Amygdala (tissue), 56 donors: ENCODE measurements at regions not wholly inside any gene's neighbourhood (a gene's known extent, or its start where the extent isn't known, plus 50 kb on each side); places are given as distances from the start of the nearest gene placed in this dataset.
"Not testable (repeated sequence)": the region's sequence is repeated elsewhere in the genome, so short reads cannot be mapped to it uniquely, and the experiment has no call there.

Experiments used
- DNase-seq, 56 donors: peaks; one replicate each; lab custom pipeline; 2025; lab: John Stamatoyannopoulos, UW

- DNase-seq, result no peak
Observed at GRCh38 chr2:210859314-210859713, 302.9 kb downstream of the CPS1 start.

DNA sequence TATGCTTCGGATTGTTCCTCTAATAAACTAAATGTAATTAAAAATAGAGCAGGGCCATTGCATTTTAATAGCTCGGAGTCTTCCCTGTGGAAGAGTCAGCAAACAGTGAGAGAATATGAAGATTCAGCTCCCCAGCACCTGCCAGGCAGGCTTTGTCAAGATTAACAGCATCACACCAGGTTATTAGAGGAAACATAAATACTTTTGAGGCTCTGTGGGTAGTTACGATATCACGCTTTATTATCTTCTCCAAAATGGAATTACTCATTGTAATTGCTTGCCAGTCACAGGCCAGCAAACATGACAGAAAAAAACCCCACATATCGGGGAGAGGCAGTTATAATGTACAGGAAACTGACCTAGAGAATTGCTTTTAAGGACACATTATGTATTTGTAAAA, 303.9 kb downstream of the CPS1 start:
- DNase-seq, result no peak

DNA sequence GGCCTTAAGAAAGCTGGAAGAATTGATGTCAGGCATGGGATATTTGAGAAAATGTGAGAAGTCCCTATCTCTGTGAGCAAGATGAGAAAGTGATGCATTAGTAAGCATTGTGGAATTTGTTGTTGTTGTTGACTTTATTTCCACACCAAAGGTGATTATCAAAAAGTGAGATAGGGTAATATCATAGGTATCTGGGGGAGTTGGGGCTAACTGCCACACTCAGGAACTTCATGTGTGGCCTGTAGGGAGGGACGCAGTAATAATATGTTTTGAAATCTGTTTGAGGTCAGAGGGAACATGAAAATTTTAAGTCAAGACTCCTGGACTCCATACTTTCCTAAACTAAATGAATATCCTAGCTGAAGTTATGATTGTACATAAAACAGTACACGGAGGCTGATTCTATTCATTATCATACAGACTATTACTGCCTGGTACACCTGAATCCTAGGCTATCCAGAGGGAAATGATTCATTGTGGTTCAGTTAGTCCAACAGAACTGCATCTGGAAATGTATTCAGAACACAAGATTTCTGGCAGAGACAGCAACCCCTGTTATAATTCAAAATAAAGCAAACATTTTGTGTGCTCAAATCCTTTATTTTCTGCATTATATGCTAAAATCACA, 304.8 kb downstream of the CPS1 start:
- DNase-seq, result no peak

GRCh38 chr2:210862283-210863065, 306.1 kb downstream of the CPS1 start:
- no peak for DNase-seq

- DNase-seq, result no peak
Observed at GRCh38 chr2:210863283-210863682, 306.9 kb downstream of the CPS1 start.

- DNase-seq, result not testable (repeated sequence)
Observed at GRCh38 chr2:210871566-210871965, 315.2 kb downstream of the CPS1 start.

GRCh38 chr2:210873631-210874030, 317.2 kb downstream of the CPS1 start:
- DNase-seq, result no peak

- DNase-seq, result no peak
Observed at GRCh38 chr2:210884227-210884626, 327.8 kb downstream of the CPS1 start.

- no peak for DNase-seq
Observed at GRCh38 chr2:210888035-210888434, 331.6 kb downstream of the CPS1 start.

DNA sequence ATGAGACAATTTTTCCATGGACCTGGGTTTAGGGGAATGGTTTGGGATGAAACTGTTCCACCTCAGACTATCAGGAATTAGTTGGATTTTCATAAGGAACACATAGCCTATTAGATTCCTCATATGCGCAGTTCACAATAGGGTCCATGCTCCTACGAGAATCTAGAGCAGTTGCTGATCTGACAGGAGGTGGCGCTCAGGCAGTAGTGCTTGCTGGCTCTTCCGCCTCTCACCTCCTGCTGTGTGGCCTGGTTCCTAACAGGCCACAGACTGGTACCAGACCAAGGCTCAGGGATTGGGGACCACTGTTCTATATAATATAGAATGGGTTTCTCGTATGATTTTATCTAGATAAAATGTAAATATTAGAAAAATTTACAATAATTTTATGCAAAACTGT, 338.7 kb downstream of the CPS1 start:
- no peak for DNase-seq

DNA sequence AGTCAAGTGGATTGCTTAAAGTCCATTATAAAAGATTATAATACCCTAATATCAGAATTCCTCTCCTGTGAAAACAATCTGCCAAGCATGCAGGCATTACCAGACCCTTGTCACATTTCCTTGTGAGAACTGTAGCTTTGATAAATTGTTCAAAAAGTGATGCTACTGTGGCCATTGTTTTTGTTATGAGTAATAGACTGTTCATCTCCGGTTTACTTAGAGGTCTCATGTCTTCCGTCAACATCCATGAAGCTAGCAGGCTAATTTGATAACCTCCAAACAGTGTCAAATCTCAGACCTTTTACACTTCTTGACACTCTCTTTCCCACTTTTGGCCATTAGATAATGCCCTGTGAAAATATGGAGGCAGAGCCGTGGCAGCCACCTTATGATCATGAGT, 342.7 kb downstream of the CPS1 start:
- DNase-seq, result no peak

DNA sequence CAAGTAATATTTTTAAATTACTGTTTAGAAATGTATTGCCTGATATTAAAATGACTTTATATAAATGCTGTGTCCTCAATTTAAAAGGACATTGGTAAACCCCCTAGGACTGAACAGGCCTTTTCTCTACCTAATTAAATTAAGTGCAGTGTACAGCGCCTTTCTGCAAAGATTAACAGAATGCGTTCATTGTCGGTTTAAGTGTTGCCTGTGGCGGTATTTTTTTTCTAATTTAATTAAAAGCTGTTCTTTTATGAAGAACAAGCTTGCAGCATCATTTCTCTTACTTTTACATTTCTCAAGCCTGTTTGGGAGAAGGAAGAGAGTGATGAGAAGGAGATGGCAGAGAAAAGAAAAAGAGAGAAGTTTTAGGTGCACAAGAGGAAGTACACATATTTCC, 344.9 kb downstream of the CPS1 start:
- DNase-seq, result no peak

GRCh38 chr2:210912779-210913178, 356.4 kb downstream of the CPS1 start:
- no peak for DNase-seq

DNA sequence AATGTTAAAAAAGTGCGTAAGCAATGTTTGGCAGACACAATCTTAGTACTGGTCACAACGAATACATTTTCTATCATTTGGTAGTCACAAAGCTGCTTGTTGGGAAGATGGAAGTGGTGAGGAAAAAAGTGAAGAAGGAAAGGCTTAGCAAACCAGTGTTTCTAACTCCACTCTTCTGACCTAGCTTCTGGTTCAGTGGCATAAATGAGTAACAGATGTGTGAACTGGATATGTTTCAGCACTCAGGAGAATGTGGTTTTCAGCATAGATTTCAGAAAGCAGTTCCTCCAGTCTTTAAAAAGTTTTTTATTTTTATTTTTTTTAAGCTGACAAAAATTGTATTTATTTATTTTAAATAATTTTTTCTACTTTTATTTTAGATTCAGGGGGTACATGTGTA, 357.1 kb downstream of the CPS1 start:
- no peak for DNase-seq

DNA sequence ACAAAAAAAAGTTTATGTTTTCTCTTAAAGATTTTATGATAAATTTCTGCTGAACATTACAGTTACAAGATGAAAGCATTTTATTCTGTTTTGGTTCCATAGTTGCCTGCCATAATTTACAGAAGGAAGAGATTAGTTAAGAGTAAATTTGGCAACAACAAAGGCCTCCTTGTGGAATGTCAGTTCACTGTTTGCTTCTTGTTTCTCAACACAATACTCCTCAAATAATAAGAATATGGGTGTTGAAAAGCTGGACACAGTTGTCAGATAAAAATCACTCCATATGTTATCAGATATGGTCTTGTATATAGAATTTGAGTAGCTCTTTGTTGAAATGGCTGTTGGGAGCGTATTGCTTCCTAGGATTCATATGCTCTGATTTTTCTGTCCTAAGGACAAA, 359.5 kb downstream of the CPS1 start:
- DNase-seq, result no peak

DNA sequence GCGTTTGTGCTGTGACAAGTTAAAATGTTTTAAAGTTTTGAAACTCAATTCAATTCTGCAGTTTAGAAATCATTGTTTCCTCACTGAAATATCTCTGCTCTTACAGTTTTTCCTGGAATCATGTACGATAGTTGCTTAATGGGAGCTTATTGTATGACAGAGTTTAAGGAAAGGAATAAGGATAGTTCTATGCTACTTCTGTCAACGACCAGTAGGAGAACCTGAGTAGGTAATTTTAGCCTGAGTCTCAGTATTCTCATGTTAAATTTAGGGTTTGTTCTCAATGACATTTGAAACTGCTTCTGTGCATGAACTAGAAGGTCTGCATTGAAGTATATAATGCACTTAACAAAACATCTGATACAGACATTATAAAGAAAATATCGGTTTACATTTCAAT, 361.1 kb downstream of the CPS1 start:
- no peak for DNase-seq

DNA sequence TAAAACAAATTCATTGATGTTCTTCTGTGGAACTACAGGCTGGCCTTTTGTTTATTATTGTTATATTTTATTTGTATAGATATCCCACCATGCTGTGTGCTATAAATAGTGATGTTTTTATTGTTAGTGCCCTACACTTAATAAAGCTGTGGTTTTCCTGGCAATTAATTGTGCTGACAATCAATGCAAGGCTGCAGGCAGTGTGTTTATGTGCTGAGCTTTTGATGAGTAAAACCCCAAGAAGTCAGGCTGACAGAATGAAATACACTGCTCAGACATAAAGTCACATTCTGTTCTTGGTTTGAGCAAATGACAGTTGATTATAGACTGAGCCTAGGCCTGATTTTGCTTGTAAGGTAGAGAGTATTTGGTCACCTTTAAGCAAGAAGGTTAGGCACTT, 362.7 kb downstream of the CPS1 start:
- no peak for DNase-seq

GRCh38 chr2:210922419-210922818, 366.0 kb downstream of the CPS1 start:
- no peak for DNase-seq

DNA sequence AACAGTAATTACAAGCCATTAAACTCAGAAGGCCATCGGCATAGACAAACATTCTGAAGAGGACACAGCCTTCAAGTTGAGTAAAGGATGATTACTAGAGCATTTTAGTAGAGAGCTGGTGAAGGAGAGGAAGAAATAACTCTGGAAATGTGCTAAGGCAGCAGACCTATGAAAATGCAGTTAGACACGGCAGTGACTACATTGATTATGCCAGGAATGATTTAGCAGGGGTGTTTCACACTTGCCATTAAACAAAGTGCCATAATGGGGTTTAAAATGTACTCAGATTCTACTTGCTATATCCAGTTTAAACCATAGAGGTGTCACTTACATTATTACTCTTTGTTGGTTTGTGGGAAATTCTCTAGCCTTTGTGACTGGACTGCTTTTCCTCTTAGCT, 372.3 kb downstream of the CPS1 start:
- DNase-seq, result no peak

DNA sequence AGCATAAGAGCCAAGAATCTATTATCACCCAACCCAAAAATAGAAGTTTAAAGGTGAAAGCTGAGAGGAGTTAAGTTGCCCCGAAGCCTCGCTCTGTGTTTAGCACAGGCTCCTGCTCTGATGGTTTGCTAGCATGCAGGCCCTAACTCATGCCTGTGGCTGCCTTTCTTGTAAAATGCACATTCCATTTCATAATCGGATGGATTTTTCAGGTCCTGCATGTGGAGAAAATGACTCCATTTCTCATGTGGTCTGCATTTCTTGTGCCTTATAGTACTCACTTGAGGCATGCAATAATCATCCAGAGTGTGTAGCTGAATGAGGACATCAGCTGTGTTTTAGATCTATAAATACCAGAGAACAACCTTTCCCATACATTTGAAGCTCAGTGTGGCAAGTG, 381.8 kb downstream of the CPS1 start:
- no peak for DNase-seq

GRCh38 chr2:210946395-210946794, 390.0 kb downstream of the CPS1 start:
- no peak for DNase-seq

DNA sequence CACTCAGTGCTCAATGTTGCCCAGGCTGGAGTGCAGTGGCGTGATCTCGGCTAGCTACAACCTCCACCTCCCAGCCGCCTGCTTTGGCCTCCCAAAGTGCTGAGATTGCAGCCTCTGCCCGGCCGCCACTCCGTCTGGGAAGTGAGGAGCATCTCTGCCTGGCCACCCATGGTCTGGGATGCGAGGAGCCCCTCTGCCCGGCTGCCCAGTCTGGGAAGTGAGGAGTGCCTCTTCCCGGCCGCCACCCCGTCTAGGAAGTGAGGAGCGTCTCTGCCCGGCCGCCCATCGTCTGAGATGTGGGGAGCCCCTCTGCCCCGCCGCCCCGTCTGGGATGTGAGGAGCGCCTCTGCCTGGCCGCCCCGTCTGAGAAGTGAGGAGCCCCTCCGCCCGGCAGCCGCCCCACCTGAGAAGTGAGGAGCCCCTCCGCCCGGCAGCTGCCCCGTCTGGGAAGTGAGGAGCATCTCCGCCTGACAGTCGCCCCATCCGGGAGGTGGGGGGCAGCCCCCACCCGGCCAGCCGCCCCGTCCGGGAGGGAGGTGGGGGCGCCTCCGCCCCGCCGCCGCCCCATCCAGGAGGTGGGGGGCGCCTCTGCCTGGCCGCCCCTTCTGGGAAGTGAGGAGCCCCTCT, 394.1 kb downstream of the CPS1 start:
- DNase-seq, result not testable (repeated sequence)
